OCI-LY7 (cell line): ENCODE measurements at regions not wholly inside any gene's neighbourhood (a gene's known extent, or its start where the extent isn't known, plus 50 kb on each side); places are given as distances from the start of the nearest gene placed in this dataset.

ENCODE experiments used
- BruUV-seq: library from RNA; stranded (reverse); fragments of 400-500 nt; replicated peaks from 2 replicates; lab custom pipeline; 2021; lab: Mats Ljungman, UMichigan
- CTCF ChIA-PET: fragments of 300-600 bp; sonication (Branson Sonifier 250); formaldehyde crosslinking; loops from one replicate; lab custom pipeline; 2022; ENCODE audit warnings: antibody characterized with exemption; ENCODE audit not compliant: unreplicated experiment; lab: Charles Lee
- POLR2A ChIA-PET: fragments of 300-600 bp; sonication (Branson Sonifier 250); formaldehyde crosslinking; loops from one replicate; lab custom pipeline; 2022; ENCODE audit warnings: antibody characterized with exemption; lab: Charles Lee
- DNase-seq: peaks from one replicate; pipeline ENCODE4 v3.0.0-alpha.2; 2015; ENCODE audit warnings: low spot score
- H2AFZ ChIP-seq: fragments of 200-600 bp; sonication (generic), shearing (Covaris generic); 2 replicates; pipeline ENCODE4 v1.6.1; 2014; ENCODE audit warnings: mild to moderate bottlenecking, antibody characterized with exemption, low read length, moderate library complexity
- H3K27ac ChIP-seq: fragments of 200-600 bp; sonication (generic); 2 replicates; pipeline ENCODE4 v1.5.1; 2014; ENCODE audit warnings: mixed run types, low read depth, mild to moderate bottlenecking, moderate library complexity, low read length, inconsistent platforms; ENCODE audit not compliant: poor library complexity, severe bottlenecking
- H3K36me3 ChIP-seq: fragments of 200-600 bp; sonication (generic); 2 replicates; pipeline ENCODE4 v1.6.1; 2014; ENCODE audit warnings: mild to moderate bottlenecking, antibody characterized with exemption, low read length, moderate library complexity, mixed read lengths; ENCODE audit not compliant: insufficient read depth
- H3K4me1 ChIP-seq: fragments of 200-600 bp; sonication (generic); 2 replicates; pipeline ENCODE4 v1.5.1; 2014; ENCODE audit warnings: mild to moderate bottlenecking, low read length; ENCODE audit not compliant: insufficient read depth, poor library complexity, severe bottlenecking
- H3K4me2 ChIP-seq: fragments of 200-600 bp; sonication (generic); 2 replicates; pipeline ENCODE4 v1.6.1; 2014; ENCODE audit warnings: mild to moderate bottlenecking, low read length
- H3K4me3 ChIP-seq: fragments of 200-600 bp; sonication (generic); 2 replicates; pipeline ENCODE4 v1.5.1; 2014; ENCODE audit warnings: mild to moderate bottlenecking, low read depth, low read length; ENCODE audit not compliant: poor library complexity, severe bottlenecking
- H3K79me2 ChIP-seq: fragments of 200-600 bp; sonication (generic); 2 replicates; pipeline ENCODE4 v1.6.1; 2016; ENCODE audit warnings: low read depth, mild to moderate bottlenecking, low read length, moderate library complexity, mixed read lengths; ENCODE audit not compliant: insufficient read depth
- H3K9me2 ChIP-seq: fragments of 200-600 bp; sonication (generic); 2 replicates; pipeline ENCODE4 v1.6.1; 2016; ENCODE audit warnings: mild to moderate bottlenecking, low read length, mixed read lengths; ENCODE audit not compliant: insufficient read depth
- H3K9me3 ChIP-seq: fragments of 200-600 bp; sonication (generic); 2 replicates; pipeline ENCODE4 v1.6.1; 2014; ENCODE audit warnings: mild to moderate bottlenecking, mixed run types, low read length, mixed read lengths
- H4K20me1 ChIP-seq: fragments of 200-600 bp; sonication (generic); 2 replicates; pipeline ENCODE4 v1.6.1; 2014; ENCODE audit warnings: mild to moderate bottlenecking, antibody characterized with exemption, low read length, moderate library complexity, mixed read lengths; ENCODE audit not compliant: insufficient read depth
- CTCF ChIP-seq: fragments of 200-600 bp; sonication (generic); conservative IDR thresholded peaks from 2 replicates; pipeline ENCODE4 v1.5.1; 2014; ENCODE audit warnings: mild to moderate bottlenecking, antibody characterized with exemption, low read length, moderate library complexity, mixed read lengths
- EZH2phosphoT487 ChIP-seq: fragments of 200-600 bp; sonication (generic); IDR thresholded peaks from 2 replicates; pipeline ENCODE4 v1.6.1; 2018; ENCODE audit warnings: low read depth, borderline replicate concordance, mild to moderate bottlenecking, mixed run types, antibody characterized with exemption, low read length, moderate library complexity, mixed read lengths
- intact Hi-C: fragments of 100-400 bp; cut with micrococcal nuclease; formaldehyde crosslinking; loops from one replicate; pipeline ENCODE4 v1.10.0; 2022; ENCODE audit not compliant: unreplicated experiment

- no peaks in the 10 kb centered on the region for H3K36me3 ChIP-seq
- H3K79me2 ChIP-seq: no peaks in the 10 kb centered on the region
- H3K4me1 ChIP-seq: no peaks in the 10 kb centered on the region
- H3K9me3 ChIP-seq: no peaks in the 10 kb centered on the region
- ChIA-PET POLR2A (no interaction called here), CTCF (no interaction called here)
- H3K4me3 ChIP-seq: no peak overlapping the region
- H3K27ac ChIP-seq: no peak overlapping the region
- TF ChIP-seq CTCF: no peak
- TF ChIP-seq EZH2phosphoT487: no peak
- H2AFZ ChIP-seq: no peak overlapping the region
- no peaks in the 10 kb centered on the region for H4K20me1 ChIP-seq
- intact Hi-C loops: no loop called here
- H3K9me2 ChIP-seq: no peaks in the 10 kb centered on the region
- DNase-seq: no peak
- BruUV-seq: no TSS peak
- H3K4me2 ChIP-seq: no peak overlapping the region
Measured at GRCh38 chr20:40090236-40090635, 598.8 kb downstream of the MAFB start.

- TF ChIP-seq CTCF: no peak
- TF ChIP-seq EZH2phosphoT487: no peak
- Histone ChIP-seq H3K79me2 (no peaks in the 10 kb centered on the region), H3K27ac (no peak overlapping the region), H2AFZ (no peak overlapping the region), H3K4me2 (no peak overlapping the region), H3K4me3 (no peak overlapping the region), H4K20me1 (no peaks in the 10 kb centered on the region), H3K9me3 (no peaks in the 10 kb centered on the region), H3K9me2 (no peaks in the 10 kb centered on the region), H3K4me1 (no peaks in the 10 kb centered on the region), H3K36me3 (no peaks in the 10 kb centered on the region)
- POLR2A ChIA-PET: no interaction called here
- intact Hi-C loops: no loop called here
- no peak for DNase-seq
- CTCF ChIA-PET: no interaction called here
- BruUV-seq: no TSS peak
Measured at GRCh38 chr20:40087496-40087895, 601.5 kb downstream of the MAFB start.

- DNase-seq: no peak
- no peak overlapping the region for H3K27ac ChIP-seq
- no peaks in the 10 kb centered on the region for H3K79me2 ChIP-seq
- H3K9me2 ChIP-seq: no peaks in the 10 kb centered on the region
- no peaks in the 10 kb centered on the region for H4K20me1 ChIP-seq
- H3K9me3 ChIP-seq: no peaks in the 10 kb centered on the region
- no peaks in the 10 kb centered on the region for H3K4me1 ChIP-seq
- H3K4me3 ChIP-seq: no peak overlapping the region
- H3K36me3 ChIP-seq: no peaks in the 10 kb centered on the region
- TF ChIP-seq EZH2phosphoT487 (no peak), CTCF (no peak)
- H3K4me2 ChIP-seq: no peak overlapping the region
- BruUV-seq: no TSS peak
- no peak overlapping the region for H2AFZ ChIP-seq
- POLR2A ChIA-PET: no interaction called here
- intact Hi-C loops: no loop called here
- CTCF ChIA-PET: no interaction called here
Measured at GRCh38 chr20:40085513-40085912, 603.5 kb downstream of the MAFB start.
